ENCODE measurements at regions not wholly inside any gene's neighbourhood (a gene's known extent, or its start where the extent isn't known, plus 50 kb on each side); places are given as distances from the start of the nearest gene placed in this dataset.

DNA sequence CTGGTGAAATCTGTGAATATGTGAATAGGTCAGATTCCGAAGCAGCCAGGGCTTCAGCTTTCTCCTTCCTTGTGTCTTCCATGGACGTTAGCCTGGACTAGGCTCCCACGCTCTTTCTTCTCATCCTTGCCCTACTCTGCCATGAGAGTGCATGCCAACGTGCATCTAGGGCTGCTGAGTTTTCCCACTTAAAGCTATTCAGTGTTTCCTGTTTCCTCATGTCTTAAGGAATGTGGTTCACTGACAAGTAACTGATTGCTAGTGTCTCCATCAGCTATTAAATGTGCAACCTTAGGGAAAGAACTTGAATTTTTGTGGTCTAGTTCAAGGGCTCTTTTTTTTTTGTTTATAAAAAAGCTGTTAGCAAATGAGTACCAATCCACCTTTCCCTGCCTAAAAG lies 642.3 kb upstream of the LINC00305 start:
- H3K79me2 ChIP-seq (ENCODE audit: insufficient read depth, low read length) = no peaks in the 10 kb centered on the region
- ATAC-seq = no peak
- no peak for DNase-seq (ENCODE audit: low spot score)
- H3K9me3 ChIP-seq (ENCODE audit: low read length) = no peaks in the 10 kb centered on the region
- 14% methylated on average over 4 of the region's 4 CpGs for WGBS (ENCODE audit: low lambda C conversion rate)
- H4K20me1 ChIP-seq (ENCODE audit: insufficient read depth, low read length) = no peaks in the 10 kb centered on the region
- H3K4me3 ChIP-seq (replicated peaks in 1 of 3; ENCODE audit: insufficient read depth in 1 of 3, low read depth in 2 of 3, low read length in 3 of 3) = no peak overlapping the region
- ChIA-PET CTCF (ENCODE audit: low intra/inter-chr PET ratio, low total read pairs) (no interaction called here), POLR2A (no interaction called here)
- no peak overlapping the region for H3K4me2 ChIP-seq (ENCODE audit: low read depth, low read length)
- in situ Hi-C loops (cut with HindIII; ENCODE audit: extremely low pct_ligation_motif_present, low pct_unique_long_range_greater_than_20kb) = no loop called here
- intact Hi-C loops (cut with micrococcal nuclease; ENCODE audit: unreplicated experiment) = no loop called here
- no peak overlapping the region for H3K9ac ChIP-seq (ENCODE audit: insufficient read depth, low read depth, low read length)
- no peaks in the 10 kb centered on the region for H3K36me3 ChIP-seq (replicated peaks in 1 of 2; ENCODE audit: control insufficient read depth in 1 of 2, insufficient read depth in 2 of 2, low read length in 2 of 2)
- H2AFZ ChIP-seq (ENCODE audit: low read length) = no peak overlapping the region
- no peak for FAIRE-seq
- TF ChIP-seq RBM22 (optimal IDR thresholded peaks at IDR 0.05; ENCODE audit: low read length) (no peak), SP4 (CRISPR knock-in tag; IDR thresholded peaks at IDR 0.05) (no peak)
- TF ChIP-seq, protein P1, sequence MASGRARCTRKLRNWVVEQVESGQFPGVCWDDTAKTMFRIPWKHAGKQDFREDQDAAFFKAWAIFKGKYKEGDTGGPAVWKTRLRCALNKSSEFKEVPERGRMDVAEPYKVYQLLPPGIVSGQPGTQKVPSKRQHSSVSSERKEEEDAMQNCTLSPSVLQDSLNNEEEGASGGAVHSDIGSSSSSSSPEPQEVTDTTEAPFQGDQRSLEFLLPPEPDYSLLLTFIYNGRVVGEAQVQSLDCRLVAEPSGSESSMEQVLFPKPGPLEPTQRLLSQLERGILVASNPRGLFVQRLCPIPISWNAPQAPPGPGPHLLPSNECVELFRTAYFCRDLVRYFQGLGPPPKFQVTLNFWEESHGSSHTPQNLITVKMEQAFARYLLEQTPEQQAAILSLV (CRISPR knock-in tag; IDR thresholded peaks at IDR 0.05; ENCODE audit: borderline replicate concordance) = no peak
- no peak overlapping the region for H3K27ac ChIP-seq (ENCODE audit: extremely low read length, insufficient read depth, low read length)
- BruUV-seq (replicated peaks) = no TSS peak
- no peaks in the 10 kb centered on the region for H3K4me1 ChIP-seq (ENCODE audit: insufficient read depth, low read length)
- H3K27me3 ChIP-seq (ENCODE audit: control insufficient read depth in 1 of 2, insufficient read depth in 2 of 2, low read length in 2 of 2) = no peaks in the 10 kb centered on the region

DNA sequence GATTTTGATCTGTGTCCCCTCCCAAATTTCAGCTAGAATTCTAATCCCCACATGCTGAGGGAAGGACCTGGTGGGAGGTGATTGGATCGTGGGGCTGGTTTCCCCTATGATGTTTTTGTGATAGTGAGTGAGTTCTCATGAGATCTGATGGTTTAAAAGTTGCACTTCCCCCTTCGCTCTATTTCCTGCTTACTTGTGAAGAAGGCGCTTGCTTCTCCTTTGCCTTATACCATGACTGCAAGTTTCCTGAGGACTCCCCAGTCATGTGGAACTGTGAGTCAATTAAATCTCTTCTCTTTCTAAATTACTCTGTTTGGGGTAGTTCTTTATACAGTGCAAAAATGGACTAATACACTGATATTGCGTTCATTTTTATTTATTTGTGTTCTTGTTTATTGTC lies 636.8 kb upstream of the LINC00305 start:
- 3% methylated on average over 4 of the region's 4 CpGs for WGBS (ENCODE audit: low lambda C conversion rate)
- Histone ChIP-seq H3K27me3 (ENCODE audit: control insufficient read depth in 1 of 2, insufficient read depth in 2 of 2, low read length in 2 of 2) (no peaks in the 10 kb centered on the region), H4K20me1 (ENCODE audit: insufficient read depth, low read length) (no peaks in the 10 kb centered on the region), H2AFZ (ENCODE audit: low read length) (no peak overlapping the region), H3K4me1 (ENCODE audit: insufficient read depth, low read length) (no peaks in the 10 kb centered on the region), H3K9me3 (ENCODE audit: low read length) (no peaks in the 10 kb centered on the region; the same call in 1 of the 2 replicates), H3K36me3 (replicated peaks in 1 of 2; ENCODE audit: control insufficient read depth in 1 of 2, insufficient read depth in 2 of 2, low read length in 2 of 2) (no peaks in the 10 kb centered on the region), H3K27ac (ENCODE audit: extremely low read length, insufficient read depth, low read length) (no peak overlapping the region), H3K4me2 (ENCODE audit: low read depth, low read length) (no peak overlapping the region), H3K9ac (ENCODE audit: insufficient read depth, low read depth, low read length) (no peak overlapping the region), H3K4me3 (replicated peaks in 1 of 3; ENCODE audit: insufficient read depth in 1 of 3, low read depth in 2 of 3, low read length in 3 of 3) (no peak overlapping the region), H3K79me2 (ENCODE audit: insufficient read depth, low read length) (no peaks in the 10 kb centered on the region)
- ChIA-PET CTCF (ENCODE audit: low intra/inter-chr PET ratio, low total read pairs) (no interaction called here), POLR2A (no interaction called here)
- no peak for ATAC-seq
- no peak for DNase-seq (ENCODE audit: low spot score)
- no TSS peak for BruUV-seq (replicated peaks)
- intact Hi-C loops (cut with micrococcal nuclease; ENCODE audit: unreplicated experiment) = no loop called here
- no peak for FAIRE-seq
- in situ Hi-C loops (cut with HindIII; ENCODE audit: extremely low pct_ligation_motif_present, low pct_unique_long_range_greater_than_20kb) = no loop called here
- TF ChIP-seq SP5 (CRISPR knock-in tag; IDR thresholded peaks at IDR 0.05; ENCODE audit: borderline replicate concordance, low read depth) (no peak), ZBTB38 (CRISPR knock-in tag; IDR thresholded peaks at IDR 0.05) (no peak), JDP2 (CRISPR knock-in tag; IDR thresholded peaks at IDR 0.05; ENCODE audit: borderline replicate concordance) (no peak), MXD4 (CRISPR knock-in tag; IDR thresholded peaks at IDR 0.05) (no peak), ZNF773 (CRISPR knock-in tag; IDR thresholded peaks at IDR 0.05; ENCODE audit: borderline replicate concordance) (no peak), ZNF7 (CRISPR knock-in tag; IDR thresholded peaks at IDR 0.05) (no peak), CBFB (CRISPR knock-in tag; IDR thresholded peaks at IDR 0.05) (no peak), U2AF2 (IDR thresholded peaks at IDR 0.05; ENCODE audit: low read depth, low read length) (no peak), ZNF737 (CRISPR knock-in tag; IDR thresholded peaks at IDR 0.05; ENCODE audit: borderline replicate concordance) (no peak)
- TF ChIP-seq, protein P2, sequence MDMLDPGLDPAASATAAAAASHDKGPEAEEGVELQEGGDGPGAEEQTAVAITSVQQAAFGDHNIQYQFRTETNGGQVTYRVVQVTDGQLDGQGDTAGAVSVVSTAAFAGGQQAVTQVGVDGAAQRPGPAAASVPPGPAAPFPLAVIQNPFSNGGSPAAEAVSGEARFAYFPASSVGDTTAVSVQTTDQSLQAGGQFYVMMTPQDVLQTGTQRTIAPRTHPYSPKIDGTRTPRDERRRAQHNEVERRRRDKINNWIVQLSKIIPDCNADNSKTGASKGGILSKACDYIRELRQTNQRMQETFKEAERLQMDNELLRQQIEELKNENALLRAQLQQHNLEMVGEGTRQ (IDR thresholded peaks at IDR 0.05; ENCODE audit: low read depth, low read length) = no peak
- TF ChIP-seq, protein P2 (CRISPR knock-in tag; IDR thresholded peaks at IDR 0.05; ENCODE audit: borderline replicate concordance) = no peak
- TF ChIP-seq, protein P3, sequence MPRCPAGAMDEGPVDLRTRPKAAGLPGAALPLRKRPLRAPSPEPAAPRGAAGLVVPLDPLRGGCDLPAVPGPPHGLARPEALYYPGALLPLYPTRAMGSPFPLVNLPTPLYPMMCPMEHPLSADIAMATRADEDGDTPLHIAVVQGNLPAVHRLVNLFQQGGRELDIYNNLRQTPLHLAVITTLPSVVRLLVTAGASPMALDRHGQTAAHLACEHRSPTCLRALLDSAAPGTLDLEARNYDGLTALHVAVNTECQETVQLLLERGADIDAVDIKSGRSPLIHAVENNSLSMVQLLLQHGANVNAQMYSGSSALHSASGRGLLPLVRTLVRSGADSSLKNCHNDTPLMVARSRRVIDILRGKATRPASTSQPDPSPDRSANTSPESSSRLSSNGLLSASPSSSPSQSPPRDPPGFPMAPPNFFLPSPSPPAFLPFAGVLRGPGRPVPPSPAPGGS (CRISPR knock-in tag; IDR thresholded peaks at IDR 0.05) = no peak
- TF ChIP-seq, protein P4, sequence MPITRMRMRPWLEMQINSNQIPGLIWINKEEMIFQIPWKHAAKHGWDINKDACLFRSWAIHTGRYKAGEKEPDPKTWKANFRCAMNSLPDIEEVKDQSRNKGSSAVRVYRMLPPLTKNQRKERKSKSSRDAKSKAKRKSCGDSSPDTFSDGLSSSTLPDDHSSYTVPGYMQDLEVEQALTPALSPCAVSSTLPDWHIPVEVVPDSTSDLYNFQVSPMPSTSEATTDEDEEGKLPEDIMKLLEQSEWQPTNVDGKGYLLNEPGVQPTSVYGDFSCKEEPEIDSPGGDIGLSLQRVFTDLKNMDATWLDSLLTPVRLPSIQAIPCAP (CRISPR knock-in tag; IDR thresholded peaks at IDR 0.05; ENCODE audit: low read depth) = no peak
